Tibial nerve (tissue), 4 donors: ENCODE measurements at regions not wholly inside any gene's neighbourhood (a gene's known extent, or its start where the extent isn't known, plus 50 kb on each side); places are given as distances from the start of the nearest gene placed in this dataset.

Source experiments
- DNase-seq, 2 donors: peaks; one replicate each; pipeline ENCODE4 v3.0.0-alpha.2; 2019; ENCODE audit warnings: low spot score in 2 of 2
- H3K27ac ChIP-seq, 4 donors: fragments of 200-600 bp; sonication (generic) in 3 of 4; one replicate each; pipeline ENCODE4 v1.5.1; 2017 to 2019; ENCODE audit warnings: mild to moderate bottlenecking in 1 of 4
- H3K27me3 ChIP-seq, 2 donors: fragments of 200-600 bp; sonication (generic) in 1 of 2; one replicate each; pipeline versions ENCODE4 v1.5.1 to v1.6.0; 2017 to 2019
- H3K36me3 ChIP-seq, 3 donors: fragments of 200-600 bp; sonication (generic); one replicate each; pipeline ENCODE4 v1.5.1; 2018 to 2019
- H3K4me1 ChIP-seq, 4 donors: fragments of 200-600 bp; sonication (generic) in 3 of 4; one replicate each; pipeline ENCODE4 v1.5.1; 2017 to 2019
- H3K4me3 ChIP-seq, 4 donors: fragments of 200-600 bp; sonication (generic) in 3 of 4; one replicate each; pipeline ENCODE4 v1.5.1; 2017 to 2019; ENCODE audit warnings: mild to moderate bottlenecking in 1 of 4, moderate library complexity in 1 of 4
- H3K9me3 ChIP-seq, 4 donors: fragments of 200-600 bp; sonication (generic) in 3 of 4; one replicate each; pipeline ENCODE4 v1.5.1; 2017 to 2019
- CTCF ChIP-seq, 5 experiments: fragments of 200-600 bp in 3 of 5; fragments of 450-650 bp in 2 of 5; sonication (generic) in 3 of 5; IDR thresholded peaks; one replicate each; pipeline ENCODE4 v1.5.1; 2016 to 2019; ENCODE audit warnings: antibody characterized with exemption in 5 of 5, mild to moderate bottlenecking in 3 of 5, moderate library complexity in 2 of 5
- EP300 ChIP-seq, 2 donors: sonication (generic); formaldehyde crosslinking; IDR thresholded peaks; one replicate each; pipeline ENCODE4 v1.6.1; 2017; ENCODE audit warnings: antibody characterized with exemption in 2 of 2, mild to moderate bottlenecking in 1 of 2
- POLR2A ChIP-seq, 2 donors: fragments of 450-650 bp; IDR thresholded peaks; one replicate each; pipeline ENCODE4 v1.6.1; 2017; ENCODE audit warnings: antibody characterized with exemption in 2 of 2, mild to moderate bottlenecking in 2 of 2, moderate library complexity in 2 of 2
- WGBS, 2 donors: methylation state at CpG; one replicate each; pipeline ENCODE4 v1.1.5; 2018; 5-methylcytosine and 5-hydroxymethylcytosine counted together

- Histone ChIP-seq H3K27ac (no peak overlapping the region), H3K4me3 (no peak overlapping the region), H3K27me3 (no peaks in the 10 kb centered on the region), H3K36me3 (no peaks in the 10 kb centered on the region), H3K4me1 (peaks cover 0 to 10% (median 2%) of the 10 kb centered on the region in 4 donors), H3K9me3 (no peaks in the 10 kb centered on the region)
- 59 to 62% methylated on average over 3 of the region's 3 CpGs for WGBS, 2 donors
- DNase-seq: no peak
- no peak for TF ChIP-seq EP300 (IDR thresholded peaks at IDR 0.05)
- no peak for TF ChIP-seq POLR2A (IDR thresholded peaks at IDR 0.05)
- no peak for TF ChIP-seq CTCF (IDR thresholded peaks at IDR 0.05)
Measured at GRCh38 chr2:147373800-147374422, 470.9 kb upstream of the ACVR2A start.

- no peaks in the 10 kb centered on the region for H3K9me3 ChIP-seq
Measured at GRCh38 chr2:147368306-147368705, 476.5 kb upstream of the ACVR2A start.

DNA sequence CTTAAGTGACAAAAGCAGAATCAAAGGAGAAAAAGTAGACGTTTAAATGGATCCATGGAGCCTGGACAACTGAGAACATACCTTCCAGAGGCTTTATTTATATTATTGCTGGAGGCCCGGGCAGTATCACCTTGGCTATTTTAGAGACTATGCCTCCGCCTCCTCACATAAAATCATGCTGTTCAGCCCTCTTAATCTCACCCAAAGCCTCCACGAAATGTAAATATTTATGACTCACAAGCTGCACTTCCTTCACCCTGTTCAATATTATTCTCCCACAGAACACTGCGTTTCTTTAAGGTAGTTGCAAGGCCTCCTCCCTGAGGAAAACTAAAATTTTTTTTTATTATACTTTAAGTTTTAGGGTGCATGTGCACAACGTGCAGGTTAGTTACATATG, 478.6 kb upstream of the ACVR2A start:
- TF ChIP-seq POLR2A (IDR thresholded peaks at IDR 0.05) (no peak), CTCF (IDR thresholded peaks at IDR 0.05) (no peak), EP300 (IDR thresholded peaks at IDR 0.05) (no peak)
- H3K9me3 ChIP-seq: no peaks in the 10 kb centered on the region
- no peak for DNase-seq
- H3K27ac ChIP-seq: no peak overlapping the region
- no peaks in the 10 kb centered on the region for H3K27me3 ChIP-seq
- no peak overlapping the region for H3K4me3 ChIP-seq
- WGBS, 2 donors: 80 to 85% methylated on average over 6 of the region's 6 CpGs
- H3K36me3 ChIP-seq: no peaks in the 10 kb centered on the region
- H3K4me1 ChIP-seq: no peaks in the 10 kb centered on the region

More at GRCh38 chr2:147368306-147368705, 476.5 kb upstream of the ACVR2A start:
- no peaks in the 10 kb centered on the region for H3K27me3 ChIP-seq
- H3K4me1 ChIP-seq: no peaks in the 10 kb centered on the region
- no peak for DNase-seq
- H3K27ac ChIP-seq: no peak overlapping the region
- H3K36me3 ChIP-seq: no peaks in the 10 kb centered on the region
- H3K4me3 ChIP-seq: no peak overlapping the region
- TF ChIP-seq EP300 (IDR thresholded peaks at IDR 0.05): no peak

DNA sequence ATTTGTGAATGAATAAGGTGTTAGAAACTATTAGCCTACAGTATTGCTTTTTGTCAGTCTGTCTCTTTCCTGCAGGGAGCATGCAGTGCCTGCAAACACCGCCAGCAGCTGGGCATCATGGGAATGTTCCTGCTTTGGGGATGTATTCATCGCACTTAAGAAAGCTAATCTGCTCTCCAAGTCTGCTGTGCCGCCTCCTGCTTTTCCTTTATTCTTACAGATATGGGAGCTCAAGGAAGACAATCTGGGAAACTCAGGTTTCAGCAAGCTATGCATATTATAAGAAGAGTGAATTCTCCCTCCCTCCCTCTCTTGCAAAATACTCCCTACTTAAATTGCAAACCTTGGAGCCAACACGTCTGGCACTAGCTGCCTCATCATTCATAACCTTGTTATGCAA, 479.2 kb upstream of the ACVR2A start:
- H3K9me3 ChIP-seq: no peaks in the 10 kb centered on the region
- H3K27me3 ChIP-seq: no peaks in the 10 kb centered on the region
- no peaks in the 10 kb centered on the region for H3K4me1 ChIP-seq
- no peaks in the 10 kb centered on the region for H3K36me3 ChIP-seq
- no peak overlapping the region for H3K27ac ChIP-seq
- WGBS, 2 donors: 78 to 84% methylated on average over 4 of the region's 4 CpGs
- no peak for DNase-seq
- no peak overlapping the region for H3K4me3 ChIP-seq
- TF ChIP-seq CTCF (IDR thresholded peaks at IDR 0.05): no peak
- TF ChIP-seq EP300 (IDR thresholded peaks at IDR 0.05): no peak
- TF ChIP-seq POLR2A (IDR thresholded peaks at IDR 0.05): no peak

- Histone ChIP-seq H3K4me3 (no peak overlapping the region), H3K4me1 (no peaks in the 10 kb centered on the region), H3K27ac (no peak overlapping the region), H3K9me3 (no peaks in the 10 kb centered on the region), H3K36me3 (no peaks in the 10 kb centered on the region), H3K27me3 (no peaks in the 10 kb centered on the region)
- DNase-seq: no peak
- WGBS, 2 donors: 70 to 76% methylated on average over 3 of the region's 3 CpGs
- TF ChIP-seq EP300 (IDR thresholded peaks at IDR 0.05) (no peak), POLR2A (IDR thresholded peaks at IDR 0.05) (no peak), CTCF (IDR thresholded peaks at IDR 0.05) (no peak)
Measured at GRCh38 chr2:147364597-147364996, 480.2 kb upstream of the ACVR2A start.

DNA sequence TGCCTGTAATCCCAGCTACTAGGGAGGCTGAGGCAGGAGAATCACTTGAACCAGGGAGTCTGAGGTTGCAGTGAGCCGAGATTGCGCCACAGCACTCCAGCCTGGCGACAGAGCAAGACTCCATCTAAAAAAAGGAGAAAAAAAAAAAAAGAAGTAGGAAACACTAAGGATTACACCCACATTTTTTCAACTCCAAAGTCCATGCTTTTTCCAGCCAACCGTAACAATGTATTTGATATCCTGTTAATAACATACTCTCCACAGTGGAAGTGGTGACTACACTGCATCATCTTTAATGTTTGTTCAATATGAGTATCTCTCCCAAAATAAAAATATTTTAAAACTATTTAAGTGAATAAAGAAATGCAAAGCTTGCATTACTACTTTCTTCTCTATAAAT, 481.6 kb upstream of the ACVR2A start:
- Histone ChIP-seq H3K4me3 (no peak overlapping the region), H3K4me1 (no peaks in the 10 kb centered on the region), H3K27ac (no peak overlapping the region), H3K27me3 (no peaks in the 10 kb centered on the region), H3K9me3 (no peaks in the 10 kb centered on the region), H3K36me3 (no peaks in the 10 kb centered on the region)
- WGBS, 2 donors: 87 to 95% methylated on average over 4 of the region's 4 CpGs
- no peak for TF ChIP-seq EP300 (IDR thresholded peaks at IDR 0.05)
- TF ChIP-seq CTCF (IDR thresholded peaks at IDR 0.05): no peak
- no peak for TF ChIP-seq POLR2A (IDR thresholded peaks at IDR 0.05)
- DNase-seq: no peak
